ENCODE measurements at regions not wholly inside any gene's neighbourhood (a gene's known extent, or its start where the extent isn't known, plus 50 kb on each side); places are given as distances from the start of the nearest gene placed in this dataset.

GRCh38 chrX:99397879-99398278, 1012.2 kb downstream of the PCDH19 start:
- no CpG with 5 or more reads among the region's 1 CpG for WGBS (ENCODE audit: extremely low coverage, insufficient read length, low lambda C conversion rate)
- Histone ChIP-seq H4K8ac (replicated peaks; ENCODE audit: insufficient read length, low read depth, low read length) (no peak overlapping the region), H3K14ac (ENCODE audit: insufficient read depth, low read length) (no peak overlapping the region), H3K4me2 (ENCODE audit: insufficient read depth, insufficient read length, low read length) (no peak overlapping the region), H3K9me3 (ENCODE audit: control insufficient read depth, low read depth, low read length) (no peaks in the 10 kb centered on the region), H3K79me1 (ENCODE audit: insufficient read depth, low read depth, low read length, poor library complexity, severe bottlenecking) (no peaks in the 10 kb centered on the region), H3K27ac (ENCODE audit: insufficient read length, low read depth, low read length) (no peak overlapping the region), H2AK5ac (ENCODE audit: insufficient read length, low read length) (no peak overlapping the region), H2BK120ac (ENCODE audit: low read depth, low read length, poor library complexity, severe bottlenecking) (no peak overlapping the region), H3K18ac (ENCODE audit: insufficient read length, low read depth, low read length) (no peak overlapping the region), H4K20me1 (ENCODE audit: control insufficient read depth, insufficient read depth, insufficient read length) (no peaks in the 10 kb centered on the region), H2BK15ac (ENCODE audit: low read depth, low read length) (no peak overlapping the region), H3K23ac (ENCODE audit: insufficient read length, low read depth, low read length) (no peak overlapping the region), H3K56ac (ENCODE audit: insufficient read length, low read depth, low read length) (no peak overlapping the region), H3K27me3 (ENCODE audit: insufficient read depth, low read length) (no peaks in the 10 kb centered on the region), H3K79me2 (ENCODE audit: insufficient read depth, low read length) (no peaks in the 10 kb centered on the region), H3K4ac (ENCODE audit: low read depth, low read length) (no peak overlapping the region), H4K5ac (ENCODE audit: insufficient read length, low read depth, low read length) (no peak overlapping the region), H2BK20ac (ENCODE audit: low read depth, low read length, poor library complexity, severe bottlenecking) (no peak overlapping the region), H3T11ph (ENCODE audit: low read length) (no peak overlapping the region), H2BK12ac (ENCODE audit: insufficient read length, low read depth, low read length) (no peak overlapping the region), H3K4me1 (ENCODE audit: insufficient read depth, low read length) (no peaks in the 10 kb centered on the region), H3K23me2 (ENCODE audit: insufficient read length, low read depth, low read length, poor library complexity, severe bottlenecking) (no peaks in the 10 kb centered on the region), H3K9ac (ENCODE audit: extremely low read depth, insufficient read length, low read length) (no peak overlapping the region), H4K91ac (ENCODE audit: insufficient read length, low read depth, low read length) (no peak overlapping the region), H2AFZ (ENCODE audit: low read length) (no peak overlapping the region), H2BK5ac (ENCODE audit: insufficient read length, low read length) (no peak overlapping the region)
- DNase-seq, result no peak
- no peaks in the 10 kb centered on the region for H3K9me3 Mint-ChIP-seq
- H3K36me3 Mint-ChIP-seq (ENCODE audit: insufficient read depth in 1 of 3, low read depth in 3 of 3), result no peaks in the 10 kb centered on the region
- H3K4me1 Mint-ChIP-seq, result peaks cover 4 to 8% of the 10 kb centered on the region in 2 experiments
- H3K27me3 Mint-ChIP-seq (ENCODE audit: low read depth), result no peaks in the 10 kb centered on the region
- H3K4me3 Mint-ChIP-seq, result no peak overlapping the region
- no peak for TF ChIP-seq CTCF (conservative IDR thresholded peaks at IDR 0.05)
- H3K27ac Mint-ChIP-seq, result no peak overlapping the region

Data from H9 (cell line).